Testis (tissue), 2 donors: ENCODE measurements at regions not wholly inside any gene's neighbourhood (a gene's known extent, or its start where the extent isn't known, plus 50 kb on each side); places are given as distances from the start of the nearest gene placed in this dataset.

Source experiments
- DNase-seq: peaks from one replicate; pipeline ENCODE4 v3.0.0-alpha.2; 2019
- H3K27ac ChIP-seq, 2 donors: fragments of 200-600 bp; sonication (generic); one replicate each; pipeline ENCODE4 v1.5.1; 2019
- H3K27me3 ChIP-seq: fragments of 200-600 bp; sonication (generic); one replicate; pipeline ENCODE4 v1.5.1; 2019
- H3K36me3 ChIP-seq: fragments of 200-600 bp; sonication (generic); one replicate; pipeline ENCODE4 v1.5.1; 2017; ENCODE audit warnings: low read depth; ENCODE audit errors: missing control alignments
- H3K4me1 ChIP-seq: fragments of 200-600 bp; sonication (generic); one replicate; pipeline ENCODE4 v1.5.1; 2019
- H3K4me3 ChIP-seq, 2 donors: fragments of 200-600 bp; sonication (generic); one replicate each; pipeline ENCODE4 v1.5.1; 2017 to 2019
- H3K9me3 ChIP-seq: fragments of 200-600 bp; sonication (generic); one replicate; pipeline ENCODE4 v1.5.1; 2017
- POLR2A ChIP-seq: fragments of 450-650 bp; IDR thresholded peaks from one replicate; pipeline ENCODE4 v1.6.1; 2017; ENCODE audit warnings: antibody characterized with exemption, mild to moderate bottlenecking, moderate library complexity
- WGBS, 2 donors: methylation state at CpG; one replicate each; pipeline ENCODE4 v1.1.5; 2018; 5-methylcytosine and 5-hydroxymethylcytosine counted together
- intact Hi-C: fragments of 100-400 bp; cut with DNase I; formaldehyde crosslinking; loops from one replicate; pipeline ENCODE4 v1.15.1; 2023; ENCODE audit warnings: low total_unique reads
- TF ChIP-seq, protein P1 (sequence below), 3 experiments: fragments of 450-650 bp in 2 of 3; fragments of 200-600 bp in 1 of 3; sonication (generic) in 1 of 3; IDR thresholded peaks; one replicate each; pipeline ENCODE4 v1.5.1; 2016 to 2019; ENCODE audit warnings: antibody characterized with exemption in 3 of 3, mild to moderate bottlenecking in 2 of 3, moderate library complexity in 1 of 3

DNA sequence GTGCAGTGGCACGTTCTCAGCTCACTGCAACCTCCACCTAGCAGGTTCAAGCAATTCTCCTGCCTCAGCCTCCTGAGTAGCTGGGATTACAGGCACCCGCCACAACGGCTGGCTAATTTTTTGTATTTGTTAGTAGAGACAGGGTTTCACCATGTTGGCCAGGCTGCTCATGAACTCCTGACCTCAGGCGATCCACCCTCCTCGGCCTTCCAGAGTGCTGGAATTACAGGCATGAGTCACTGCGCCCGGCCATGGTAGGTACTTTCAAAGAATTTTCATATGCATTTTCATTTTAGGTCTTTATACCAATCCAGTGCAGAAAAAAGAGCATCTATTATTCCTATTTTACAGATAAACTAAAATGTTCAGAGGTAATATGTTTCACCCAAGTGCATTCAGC lies 411.3 kb upstream of the USP15 start:
- WGBS, 2 donors, result 92 to 95% methylated on average over 7 of the region's 7 CpGs
- Histone ChIP-seq H3K4me1 (no peaks in the 10 kb centered on the region), H3K27ac (no peak overlapping the region), H3K9me3 (no peaks in the 10 kb centered on the region), H3K4me3 (no peak overlapping the region), H3K36me3 (no peaks in the 10 kb centered on the region), H3K27me3 (no peaks in the 10 kb centered on the region)
- intact Hi-C loops, result no loop called here
- no peak for DNase-seq
- TF ChIP-seq POLR2A, result no peak
- TF ChIP-seq, protein P1, sequence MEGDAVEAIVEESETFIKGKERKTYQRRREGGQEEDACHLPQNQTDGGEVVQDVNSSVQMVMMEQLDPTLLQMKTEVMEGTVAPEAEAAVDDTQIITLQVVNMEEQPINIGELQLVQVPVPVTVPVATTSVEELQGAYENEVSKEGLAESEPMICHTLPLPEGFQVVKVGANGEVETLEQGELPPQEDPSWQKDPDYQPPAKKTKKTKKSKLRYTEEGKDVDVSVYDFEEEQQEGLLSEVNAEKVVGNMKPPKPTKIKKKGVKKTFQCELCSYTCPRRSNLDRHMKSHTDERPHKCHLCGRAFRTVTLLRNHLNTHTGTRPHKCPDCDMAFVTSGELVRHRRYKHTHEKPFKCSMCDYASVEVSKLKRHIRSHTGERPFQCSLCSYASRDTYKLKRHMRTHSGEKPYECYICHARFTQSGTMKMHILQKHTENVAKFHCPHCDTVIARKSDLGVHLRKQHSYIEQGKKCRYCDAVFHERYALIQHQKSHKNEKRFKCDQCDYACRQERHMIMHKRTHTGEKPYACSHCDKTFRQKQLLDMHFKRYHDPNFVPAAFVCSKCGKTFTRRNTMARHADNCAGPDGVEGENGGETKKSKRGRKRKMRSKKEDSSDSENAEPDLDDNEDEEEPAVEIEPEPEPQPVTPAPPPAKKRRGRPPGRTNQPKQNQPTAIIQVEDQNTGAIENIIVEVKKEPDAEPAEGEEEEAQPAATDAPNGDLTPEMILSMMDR (IDR thresholded peaks at IDR 0.05), result no peak

DNA sequence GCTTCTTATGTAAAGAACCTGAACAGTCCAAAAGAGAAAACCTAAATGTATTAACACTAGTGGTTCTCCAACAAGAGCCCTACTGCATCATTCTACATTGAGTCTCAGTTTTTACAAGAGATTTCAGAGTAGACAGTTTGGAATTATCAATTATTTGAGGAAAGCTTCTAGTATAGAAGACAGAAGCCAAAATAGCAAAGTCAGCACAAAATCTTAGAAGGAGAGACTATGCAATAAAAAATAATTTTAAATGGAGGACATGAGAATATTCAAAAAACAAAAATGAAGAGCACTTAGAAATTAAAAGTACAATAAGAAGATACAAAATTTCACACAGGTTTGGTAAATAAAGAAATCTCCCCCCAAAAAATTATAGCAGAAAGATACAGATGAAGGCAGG lies 406.3 kb upstream of the USP15 start:
- no peak for DNase-seq

DNA sequence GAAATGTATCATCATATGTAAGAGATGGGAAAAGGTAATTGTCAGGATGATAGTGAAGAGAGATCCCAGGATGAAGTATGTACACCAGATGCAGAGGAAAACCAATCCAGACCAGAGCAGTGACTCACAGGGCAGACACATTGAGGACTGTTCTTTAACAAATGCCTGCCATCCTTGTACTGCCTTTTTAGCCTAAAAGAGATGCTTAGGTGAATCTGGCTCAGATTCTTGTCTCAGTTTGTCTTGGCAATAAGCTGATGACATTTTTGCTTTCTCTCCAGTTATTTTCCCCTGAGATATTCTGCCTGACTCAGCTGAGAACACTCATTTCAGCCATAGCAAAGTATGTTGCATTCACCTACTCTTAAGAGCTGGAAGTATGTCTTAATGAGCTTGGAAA lies 405.3 kb upstream of the USP15 start:
- intact Hi-C loops, result no loop called here
- no peak for DNase-seq
- Histone ChIP-seq H3K36me3 (no peaks in the 10 kb centered on the region), H3K27me3 (no peaks in the 10 kb centered on the region), H3K9me3 (no peaks in the 10 kb centered on the region), H3K27ac (no peak overlapping the region), H3K4me1 (no peaks in the 10 kb centered on the region), H3K4me3 (no peak overlapping the region)
- TF ChIP-seq, protein P1 (IDR thresholded peaks at IDR 0.05), result no peak
- TF ChIP-seq POLR2A, result no peak

More for the DNA sequence above, 406.3 kb upstream of the USP15 start:
- intact Hi-C loops, result no loop called here
- Histone ChIP-seq H3K27ac (no peak overlapping the region), H3K9me3 (no peaks in the 10 kb centered on the region), H3K4me3 (no peak overlapping the region), H3K36me3 (no peaks in the 10 kb centered on the region), H3K27me3 (no peaks in the 10 kb centered on the region), H3K4me1 (no peaks in the 10 kb centered on the region)
- TF ChIP-seq, protein P1 (IDR thresholded peaks at IDR 0.05), result no peak
- no peak for TF ChIP-seq POLR2A

DNA sequence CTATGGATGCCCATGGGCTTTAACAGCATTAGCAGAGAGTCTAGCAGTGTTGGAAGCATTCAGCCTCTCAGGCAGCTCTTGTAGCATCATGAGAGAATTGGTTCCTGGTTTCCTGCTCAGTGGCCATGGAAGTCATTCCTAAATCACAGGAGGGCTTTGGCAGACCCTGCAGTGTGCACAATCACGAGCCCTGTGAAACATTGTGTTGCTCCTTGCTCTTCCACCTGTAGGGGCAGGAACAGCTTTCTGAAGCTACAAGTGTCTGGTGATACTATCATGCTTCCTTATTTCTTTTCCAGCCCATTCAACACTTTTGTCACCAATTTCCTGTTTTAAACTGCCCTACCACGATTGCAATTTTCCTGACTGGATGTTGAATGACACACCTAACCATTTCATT lies 402.2 kb upstream of the USP15 start:
- H3K9me3 ChIP-seq, result no peaks in the 10 kb centered on the region
- H3K4me3 ChIP-seq, result no peak overlapping the region
- 83 to 84% methylated on average over 2 of the region's 2 CpGs for WGBS, 2 donors
- DNase-seq, result no peak
- no peak overlapping the region for H3K27ac ChIP-seq
- TF ChIP-seq, protein P1 (IDR thresholded peaks at IDR 0.05), result no peak
- intact Hi-C loops, result no loop called here
- H3K4me1 ChIP-seq, result no peaks in the 10 kb centered on the region
- H3K36me3 ChIP-seq, result no peaks in the 10 kb centered on the region
- H3K27me3 ChIP-seq, result no peaks in the 10 kb centered on the region

DNA sequence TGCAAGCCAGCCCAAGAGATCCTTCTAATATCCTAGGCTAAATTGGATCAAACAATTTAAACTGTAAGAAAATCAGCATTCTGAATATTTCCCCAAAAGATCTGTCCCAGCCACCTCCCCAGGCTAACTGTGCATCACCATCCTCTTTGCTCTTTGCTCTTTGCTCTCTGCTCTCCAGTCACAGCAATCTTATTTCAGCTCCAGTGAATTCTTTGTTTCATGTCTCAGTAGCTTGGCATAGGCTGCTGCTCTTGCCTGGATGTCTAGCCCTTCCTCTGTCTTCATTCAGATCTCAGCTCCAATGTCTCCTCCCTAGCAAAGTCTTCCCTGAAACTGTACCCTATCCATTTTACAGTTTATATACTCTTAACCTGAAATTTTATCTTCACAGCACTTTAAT lies 399.8 kb upstream of the USP15 start:
- no peak for TF ChIP-seq POLR2A
- TF ChIP-seq, protein P1 (IDR thresholded peaks at IDR 0.05), result no peak
- no peaks in the 10 kb centered on the region for H3K27me3 ChIP-seq
- intact Hi-C loops, result no loop called here
- no peaks in the 10 kb centered on the region for H3K4me1 ChIP-seq
- H3K4me3 ChIP-seq, result no peak overlapping the region
- no peak overlapping the region for H3K27ac ChIP-seq
- DNase-seq, result no peak
- no peaks in the 10 kb centered on the region for H3K9me3 ChIP-seq
- H3K36me3 ChIP-seq, result no peaks in the 10 kb centered on the region
